C1 segment of cervical spinal cord (tissue), 14 donors: ENCODE measurements at regions not wholly inside any gene's neighbourhood (a gene's known extent, or its start where the extent isn't known, plus 50 kb on each side); places are given as distances from the start of the nearest gene placed in this dataset.

Experiments
- DNase-seq, 14 donors: peaks; one replicate each; lab custom pipeline; 2025; lab: John Stamatoyannopoulos, UW

- no peak for DNase-seq
These were observed 120.7 kb upstream of the PPARGC1A start for GRCh38 chr4:24010573-24010972.

GRCh38 chr4:24007860-24008261 is 118.0 kb upstream of the PPARGC1A start:
- DNase-seq, result peak in 3 of 14 donors; percentile 4 to 30 (median 14)

- no peak for DNase-seq
These were observed 116.4 kb upstream of the PPARGC1A start for GRCh38 chr4:24006269-24006668.

- no peak for DNase-seq
These were observed 114.1 kb upstream of the PPARGC1A start for GRCh38 chr4:24003926-24004325.

- no peak for DNase-seq
These were observed 113.6 kb upstream of the PPARGC1A start for GRCh38 chr4:24003496-24003895.

GRCh38 chr4:24002330-24002966 is 112.6 kb upstream of the PPARGC1A start:
- DNase-seq, result no peak

GRCh38 chr4:24001486-24002329 is 111.9 kb upstream of the PPARGC1A start:
- DNase-seq, result no peak

- no peak for DNase-seq
These were observed 110.6 kb upstream of the PPARGC1A start for GRCh38 chr4:24000470-24000831.

- no peak for DNase-seq
These were observed 110.0 kb upstream of the PPARGC1A start for GRCh38 chr4:23999714-24000469.

- no peak for DNase-seq
These were observed 103.5 kb upstream of the PPARGC1A start for GRCh38 chr4:23993373-23993772.

GRCh38 chr4:23991444-23991843 is 101.6 kb upstream of the PPARGC1A start:
- no peak for DNase-seq

GRCh38 chr4:23986270-23986669 is 96.4 kb upstream of the PPARGC1A start:
- DNase-seq, result no peak

- no peak for DNase-seq
These were observed 91.5 kb upstream of the PPARGC1A start for GRCh38 chr4:23981328-23981727.

GRCh38 chr4:23979534-23979933 is 89.7 kb upstream of the PPARGC1A start:
- no peak for DNase-seq

- no peak for DNase-seq
These were observed 88.2 kb upstream of the PPARGC1A start for GRCh38 chr4:23978002-23978401.

GRCh38 chr4:23976423-23976822 is 86.6 kb upstream of the PPARGC1A start:
- no peak for DNase-seq

- DNase-seq, result no peak
These were observed 83.5 kb upstream of the PPARGC1A start for GRCh38 chr4:23973308-23973855.

- no peak for DNase-seq
These were observed 83.0 kb upstream of the PPARGC1A start for GRCh38 chr4:23972805-23973204.

- DNase-seq, result no peak
These were observed 82.3 kb upstream of the PPARGC1A start for GRCh38 chr4:23972187-23972586.

- no peak for DNase-seq
These were observed 80.5 kb upstream of the PPARGC1A start for GRCh38 chr4:23970201-23970850.

GRCh38 chr4:23969635-23970145 is 79.8 kb upstream of the PPARGC1A start:
- no peak for DNase-seq
